ENCODE measurements at regions not wholly inside any gene's neighbourhood (a gene's known extent, or its start where the extent isn't known, plus 50 kb on each side); places are given as distances from the start of the nearest gene placed in this dataset.

DNA sequence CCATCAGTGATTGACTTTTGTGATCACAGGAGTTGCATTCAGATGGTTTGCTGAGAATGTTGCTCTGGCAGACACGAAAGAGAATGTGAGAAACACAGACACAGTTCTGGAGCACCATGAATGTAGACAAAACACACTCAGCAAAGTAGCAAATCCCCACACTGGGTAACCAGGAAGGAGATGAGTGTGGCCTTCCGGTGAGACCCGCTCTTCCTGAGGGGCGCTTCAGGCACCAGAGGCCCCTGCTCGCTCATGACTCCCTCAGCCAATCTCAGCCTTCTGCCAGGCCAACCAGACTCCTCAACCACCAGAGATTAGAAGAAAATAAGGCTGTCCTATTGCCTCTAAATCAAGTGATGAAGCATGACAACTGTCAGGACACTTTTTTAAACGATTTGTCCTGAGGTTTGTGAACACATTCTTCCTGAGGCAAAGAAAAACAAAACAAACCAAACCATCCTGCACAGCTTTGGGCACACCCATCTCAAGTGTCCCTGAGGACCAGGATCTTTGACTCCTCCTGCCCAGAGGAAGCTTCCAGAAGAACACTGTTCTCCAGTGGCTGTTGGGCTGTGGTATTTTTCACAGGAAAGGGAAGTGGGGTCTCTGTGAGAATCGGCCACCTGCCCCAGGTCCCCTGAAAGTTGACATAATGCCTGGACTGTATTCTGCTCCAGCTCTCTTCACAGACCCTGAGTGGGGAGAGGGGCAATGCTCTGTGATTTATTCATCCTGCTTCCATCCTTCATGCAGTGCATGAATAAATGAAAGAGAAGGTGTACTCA, 152.8 kb downstream of the BCL11A start:
- no peak for DNase-seq

DNA sequence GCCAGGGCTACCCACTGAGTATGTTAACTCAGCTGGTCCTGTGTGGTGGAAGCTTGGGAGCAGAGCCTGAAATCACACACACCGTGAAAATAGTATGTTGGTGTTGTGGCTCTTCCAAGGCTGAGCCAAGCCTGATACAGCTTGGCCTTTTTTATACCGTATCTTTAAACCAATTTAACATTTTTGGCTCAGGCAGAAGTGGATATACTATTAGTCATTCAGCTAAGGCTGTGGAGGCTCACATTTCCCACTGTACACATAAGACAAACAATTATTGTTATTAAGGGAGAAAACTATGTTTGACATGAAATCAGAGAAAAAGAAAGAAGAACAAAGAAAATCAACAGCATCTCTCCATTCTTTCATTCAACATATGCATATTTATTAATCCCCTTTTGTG, 159.0 kb downstream of the BCL11A start:
- no peak for DNase-seq

DNA sequence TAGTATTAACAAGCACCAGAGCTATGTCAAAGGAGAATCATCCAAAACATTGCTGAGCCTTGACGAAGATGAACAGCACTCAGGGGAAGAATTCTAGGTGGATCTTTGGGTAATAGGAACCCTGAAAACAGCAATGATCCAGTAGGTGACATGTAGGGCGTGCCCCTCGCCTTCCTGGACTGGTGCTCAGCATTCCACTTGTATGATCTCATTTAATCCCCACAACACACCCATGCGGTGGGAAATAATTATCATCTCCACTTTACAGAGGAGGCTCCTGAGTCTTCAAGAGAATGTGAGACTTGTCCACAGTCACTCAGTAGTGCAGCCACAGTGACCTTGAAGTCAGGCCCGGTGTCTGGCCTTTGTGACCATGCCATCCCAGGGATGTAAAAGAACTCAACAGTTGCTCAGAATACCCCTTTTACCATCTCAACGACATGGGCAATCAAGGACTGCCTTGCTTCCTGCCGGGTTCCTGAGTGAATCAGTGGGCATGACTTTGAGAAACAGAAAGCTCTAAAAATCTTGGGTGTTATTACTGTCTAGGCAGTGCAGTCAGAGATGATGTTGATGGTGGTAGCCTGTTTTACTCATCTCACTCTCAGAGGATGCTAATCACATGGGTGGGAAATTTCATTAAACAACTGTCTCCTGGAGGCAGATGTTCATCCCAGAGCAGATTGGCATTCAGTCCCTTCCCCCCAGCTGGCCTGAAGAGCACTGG, 161.6 kb downstream of the BCL11A start:
- no peak for DNase-seq

DNA sequence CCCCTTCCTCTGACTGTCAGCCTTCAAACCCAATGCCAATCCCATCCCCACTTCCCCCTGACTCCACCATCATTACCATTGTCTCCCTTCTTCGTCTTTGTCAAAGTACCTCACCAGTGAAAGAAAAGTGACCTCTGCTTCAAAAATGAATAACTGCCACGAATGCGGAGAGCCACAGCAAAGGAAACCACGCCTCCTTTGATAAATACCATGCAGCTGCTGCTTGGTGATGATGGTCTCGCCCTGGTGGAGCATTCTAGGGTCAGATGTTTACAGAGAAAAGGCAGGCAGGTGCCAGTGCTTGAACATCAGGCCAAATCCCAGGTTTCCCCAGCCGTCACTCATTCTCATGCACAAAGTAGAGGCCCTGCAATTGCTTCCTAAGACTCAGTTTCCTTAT, 162.2 kb downstream of the BCL11A start:
- DNase-seq = no peak

DNA sequence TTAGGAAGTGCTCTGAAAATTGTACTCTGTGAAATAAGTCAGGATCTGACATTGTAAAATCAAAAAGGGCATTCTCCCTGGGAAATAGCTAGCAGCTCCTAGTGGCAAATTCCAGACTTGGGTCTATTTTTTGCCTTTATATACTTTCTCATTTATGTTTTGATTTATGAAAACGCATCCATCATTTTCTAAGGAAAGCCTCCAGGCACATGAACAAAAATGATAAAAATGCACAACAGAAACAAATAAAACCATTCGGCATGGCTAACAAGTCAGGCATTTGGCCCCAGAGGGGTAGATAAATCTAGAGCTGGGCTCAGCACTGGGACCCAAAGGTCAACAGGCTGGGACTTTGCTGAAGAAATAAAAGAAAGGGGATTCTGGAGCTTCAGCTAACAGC, 167.0 kb downstream of the BCL11A start:
- no peak for DNase-seq

DNA sequence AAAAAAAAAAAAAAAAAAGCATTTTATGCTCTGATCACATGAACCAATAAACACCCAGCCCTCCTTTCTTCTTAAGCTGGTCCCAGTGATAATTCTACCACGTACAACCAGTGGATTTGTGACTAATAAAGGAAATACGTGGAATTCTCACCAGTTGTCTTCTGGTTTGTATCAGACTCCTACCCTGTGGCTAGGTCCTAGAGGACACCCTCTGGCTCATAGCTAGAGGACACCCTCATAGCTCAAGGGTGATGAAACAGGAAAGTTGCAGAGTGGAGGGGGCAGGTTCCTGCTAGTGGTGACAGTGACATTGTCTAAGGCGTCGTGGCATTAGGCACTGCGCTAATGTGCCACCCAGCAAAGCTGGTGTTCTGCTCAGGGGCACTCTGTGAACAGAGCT, 167.8 kb downstream of the BCL11A start:
- no peak for DNase-seq

DNA sequence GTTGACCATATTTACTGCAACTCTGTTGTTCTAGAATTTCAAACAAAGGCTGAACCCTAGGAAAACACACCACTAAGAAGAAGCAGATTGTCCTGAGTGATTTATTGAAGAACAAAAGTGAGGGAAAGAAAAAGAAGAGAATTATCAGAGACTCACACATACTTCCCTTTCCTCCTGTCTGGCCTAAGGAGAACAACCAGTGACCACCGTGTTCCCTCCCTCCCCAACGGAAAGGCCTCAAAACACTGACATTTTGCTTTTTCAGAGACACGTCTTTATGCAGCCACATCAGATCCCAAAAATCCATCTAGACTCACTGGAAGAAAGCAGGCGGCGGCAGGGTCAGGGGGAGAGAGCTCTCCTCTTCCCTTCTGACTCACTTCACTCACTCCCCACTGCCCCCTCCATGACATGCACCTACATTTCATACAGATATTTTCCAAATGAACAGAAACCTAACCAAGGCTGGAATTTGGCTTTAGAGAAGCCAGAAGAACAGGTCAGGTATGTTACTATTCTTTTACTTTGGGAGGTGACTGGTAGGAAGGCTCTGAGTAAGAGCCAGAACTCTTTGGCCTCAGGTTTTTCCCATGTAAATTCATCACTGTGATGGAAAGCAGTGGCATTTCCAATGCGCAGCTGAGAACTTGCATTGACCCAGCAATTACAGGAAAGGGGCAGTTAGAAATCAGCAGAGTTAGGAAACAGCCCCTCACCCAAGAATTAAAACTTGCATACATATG, 169.9 kb downstream of the BCL11A start:
- DNase-seq = no peak

DNA sequence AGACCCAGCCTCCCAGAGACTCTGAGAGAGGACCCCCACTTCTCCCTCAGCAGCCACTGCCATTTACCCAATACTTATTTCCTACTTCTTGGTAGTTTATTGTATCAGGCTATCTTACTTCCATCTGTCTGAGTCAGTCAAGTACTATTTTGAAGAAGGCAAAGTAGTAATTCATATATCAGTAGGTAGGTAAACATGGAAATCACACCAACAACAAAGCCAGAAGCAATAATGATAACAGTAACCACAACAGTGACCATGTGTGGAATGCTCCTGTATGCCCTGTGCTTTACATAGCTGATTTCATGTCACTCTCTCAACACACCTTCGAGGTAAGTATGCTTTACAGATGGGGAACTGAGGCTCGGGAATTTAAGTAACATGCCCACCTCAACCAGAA, 173.0 kb downstream of the BCL11A start:
- no peak for DNase-seq

DNA sequence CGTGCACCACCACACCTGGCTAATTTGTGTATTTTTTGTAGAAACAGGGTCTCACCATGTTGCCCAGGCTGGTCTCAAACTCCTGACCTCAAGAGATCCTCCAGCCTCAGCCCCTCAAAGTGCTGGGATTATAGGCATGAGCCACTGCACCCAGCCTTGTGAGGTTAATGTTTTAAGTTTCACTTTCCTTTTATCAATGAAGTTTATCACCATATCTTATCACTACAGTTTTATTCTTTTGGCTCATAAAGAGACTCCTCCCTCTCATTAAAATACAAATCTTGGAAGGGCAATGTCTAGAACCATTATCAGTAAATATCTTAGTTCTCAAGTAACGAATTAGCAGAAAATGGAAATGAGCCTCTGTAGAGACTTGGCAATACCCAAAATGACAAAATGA, 173.8 kb downstream of the BCL11A start:
- peak in 1 of 5 experiments; percentile 1 for DNase-seq

DNA sequence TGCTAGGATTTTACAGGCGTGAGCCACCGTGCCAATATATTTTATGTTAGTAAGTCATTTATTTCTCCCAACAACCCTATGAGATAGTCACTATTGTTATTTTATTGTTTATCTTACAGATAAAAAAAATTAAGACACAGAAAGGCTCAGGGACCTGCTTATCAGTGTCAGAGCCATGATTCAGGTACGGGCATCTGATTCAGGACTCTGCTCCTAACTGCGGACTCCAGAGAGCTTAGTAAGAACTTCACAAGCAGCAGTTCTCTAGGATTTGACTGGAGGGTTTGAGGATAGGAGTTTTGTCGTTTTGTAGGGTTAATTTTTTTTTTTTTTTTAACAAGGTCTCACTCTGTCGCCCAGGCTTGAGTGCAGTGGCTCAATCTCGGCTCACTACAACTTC, 174.2 kb downstream of the BCL11A start:
- DNase-seq = no peak

DNA sequence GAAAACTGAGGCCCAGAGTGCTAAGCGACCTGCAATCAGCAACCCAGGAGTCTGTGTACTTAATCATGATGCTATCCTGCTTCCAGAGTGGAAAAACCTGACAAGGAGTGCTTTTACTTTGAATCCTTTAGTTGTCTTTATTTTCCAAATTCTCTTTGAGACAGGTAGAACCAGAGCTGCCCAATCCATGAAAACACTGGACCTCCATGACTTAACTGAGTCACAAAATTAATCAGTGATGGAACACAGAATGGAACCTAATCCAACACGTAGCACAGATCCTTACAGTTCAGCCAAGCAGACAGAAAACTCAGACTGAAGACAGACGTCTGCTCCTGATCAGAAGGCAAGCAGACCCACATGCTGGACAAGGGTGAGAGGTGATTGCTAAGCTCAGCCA, 175.6 kb downstream of the BCL11A start:
- no peak for DNase-seq

DNA sequence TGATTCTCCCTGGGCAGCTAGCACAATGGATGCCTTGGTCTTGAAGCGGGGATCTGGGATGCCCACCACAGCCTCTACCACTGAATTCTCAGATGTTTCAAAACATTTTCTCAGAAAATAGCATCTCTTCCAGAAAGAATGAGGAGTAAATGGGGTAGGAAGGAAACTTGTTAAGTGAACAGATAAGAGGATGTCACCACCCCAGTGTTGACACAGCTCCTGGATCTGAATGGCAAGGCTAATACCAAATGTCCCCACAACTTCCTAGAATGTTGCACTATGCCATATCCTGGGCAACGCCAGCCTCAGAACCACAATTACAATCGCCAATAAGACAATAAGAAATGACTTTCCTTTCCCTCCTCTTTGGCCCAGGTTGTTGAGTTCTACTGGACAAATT, 177.2 kb downstream of the BCL11A start:
- no peak for DNase-seq

DNA sequence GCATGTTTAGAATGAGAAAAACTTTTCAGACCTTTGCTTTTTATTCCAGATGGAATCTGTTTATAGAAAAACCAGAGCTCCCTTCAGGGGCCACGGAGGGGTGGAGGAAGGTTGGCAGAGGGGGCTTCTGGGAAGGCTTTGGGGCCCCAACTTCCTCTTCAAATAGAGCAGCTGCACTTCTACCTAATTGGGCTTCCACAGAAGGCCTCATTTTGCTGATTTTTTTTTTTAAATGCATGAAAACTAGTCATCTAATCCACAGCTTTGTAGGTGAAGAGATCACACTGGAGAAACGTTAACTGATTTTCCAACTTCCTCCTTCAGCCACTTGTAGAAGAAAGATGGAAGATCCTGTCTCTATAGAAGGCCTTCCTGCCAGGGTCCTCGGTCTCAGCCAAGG, 181.8 kb downstream of the BCL11A start:
- DNase-seq = no peak

DNA sequence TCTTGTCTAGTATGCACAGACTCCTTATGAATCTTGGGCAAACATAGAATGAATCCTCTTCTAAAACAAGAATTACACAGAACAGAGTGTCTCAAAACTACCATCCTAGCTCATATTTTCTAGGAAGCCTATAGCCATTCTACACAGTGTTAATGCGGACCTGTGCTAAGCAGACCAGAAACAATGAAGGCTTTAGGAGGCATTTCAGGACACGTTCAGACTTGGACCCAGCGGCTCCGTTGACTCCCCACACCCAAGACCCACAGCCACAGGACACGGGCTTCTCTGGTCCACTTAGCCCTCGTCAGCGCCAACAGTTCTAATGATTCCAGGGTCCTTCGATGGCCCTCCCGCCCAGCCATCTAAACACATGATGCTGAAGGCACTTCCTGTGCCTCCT, 182.2 kb downstream of the BCL11A start:
- DNase-seq = no peak

DNA sequence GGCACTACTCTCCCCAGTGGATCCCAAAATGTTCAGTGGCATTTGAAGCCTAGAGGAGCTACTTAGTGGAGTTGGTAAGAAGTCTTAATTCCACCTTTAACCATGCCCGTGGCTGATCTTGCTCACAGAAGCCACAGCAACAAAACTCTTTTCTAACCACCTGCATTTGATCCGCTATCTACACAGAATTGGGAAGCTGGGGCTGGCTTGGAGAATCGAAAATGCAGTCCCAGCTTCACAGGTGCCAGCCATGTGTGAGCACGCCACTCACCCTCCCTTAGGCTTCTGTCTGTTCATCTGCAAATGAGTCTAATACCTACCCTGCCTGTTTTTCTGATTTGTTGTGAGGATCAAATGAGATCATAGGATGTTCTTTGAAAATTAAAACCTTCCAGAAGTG, 182.6 kb downstream of the BCL11A start:
- DNase-seq = no peak

DNA sequence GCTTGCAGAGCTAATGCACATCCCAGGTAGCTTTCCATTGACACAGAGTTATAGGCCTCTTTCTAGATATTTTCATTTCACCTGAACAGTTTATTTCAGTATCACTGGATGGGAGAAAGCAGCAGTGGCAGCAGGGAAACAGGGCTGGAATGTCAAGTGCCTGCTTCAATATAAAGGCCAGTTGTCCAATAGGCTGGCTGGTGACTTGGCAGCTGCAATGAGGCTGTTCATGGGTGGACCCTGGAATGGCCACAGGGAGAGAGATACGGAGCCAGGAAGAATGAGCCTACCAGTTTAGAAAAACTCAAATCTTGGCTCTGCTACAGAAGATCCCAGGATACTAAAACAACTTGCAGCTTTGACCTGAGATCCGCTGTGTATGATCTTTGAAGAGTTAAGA, 185.0 kb downstream of the BCL11A start:
- DNase-seq = no peak

DNA sequence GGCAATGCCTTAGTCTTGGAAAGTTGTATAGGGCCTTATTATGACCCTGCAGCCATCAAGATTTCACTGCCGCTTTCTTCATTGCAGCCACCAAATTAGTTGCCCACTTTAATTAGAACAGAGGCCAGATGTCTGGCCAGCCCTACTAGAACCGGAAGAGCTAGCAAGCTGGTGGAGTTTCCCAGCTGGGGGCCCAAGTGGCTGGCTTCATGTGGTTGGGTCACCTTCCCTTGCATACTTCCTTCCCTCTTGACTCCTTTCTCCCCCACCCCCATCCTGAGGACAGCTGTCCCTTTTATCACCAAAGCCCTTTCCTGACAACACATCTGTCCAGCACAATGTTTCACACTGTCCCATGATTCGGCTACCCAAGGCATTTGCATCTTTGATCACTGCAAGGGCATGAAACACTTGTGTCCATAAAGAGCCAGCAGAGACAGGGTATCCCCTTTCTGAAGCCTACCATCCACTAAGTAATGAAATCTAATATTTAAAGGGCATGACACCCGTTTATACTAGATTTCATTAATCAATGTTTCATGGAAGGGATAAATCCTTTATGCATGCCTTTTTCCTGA, 187.2 kb downstream of the BCL11A start:
- no peak for DNase-seq

DNA sequence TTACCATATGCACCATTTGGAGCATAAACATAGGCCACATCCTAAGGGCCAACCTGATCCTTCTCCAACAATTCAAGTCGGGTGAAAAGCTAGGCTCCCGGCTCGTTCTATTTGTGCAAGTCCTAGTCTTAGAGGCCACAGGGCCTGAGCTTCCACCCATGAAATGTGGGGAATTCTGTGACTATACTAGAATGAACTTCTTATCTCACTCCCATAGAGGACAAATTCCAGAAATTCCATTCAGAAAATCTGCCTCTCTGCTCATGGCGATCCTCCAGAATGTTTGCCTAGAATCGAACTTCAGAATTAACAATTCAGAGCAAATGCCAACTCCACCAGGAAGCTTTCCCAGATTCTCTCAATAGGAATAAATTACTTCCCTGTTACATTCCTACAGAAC, 187.9 kb downstream of the BCL11A start:
- DNase-seq = no peak

DNA sequence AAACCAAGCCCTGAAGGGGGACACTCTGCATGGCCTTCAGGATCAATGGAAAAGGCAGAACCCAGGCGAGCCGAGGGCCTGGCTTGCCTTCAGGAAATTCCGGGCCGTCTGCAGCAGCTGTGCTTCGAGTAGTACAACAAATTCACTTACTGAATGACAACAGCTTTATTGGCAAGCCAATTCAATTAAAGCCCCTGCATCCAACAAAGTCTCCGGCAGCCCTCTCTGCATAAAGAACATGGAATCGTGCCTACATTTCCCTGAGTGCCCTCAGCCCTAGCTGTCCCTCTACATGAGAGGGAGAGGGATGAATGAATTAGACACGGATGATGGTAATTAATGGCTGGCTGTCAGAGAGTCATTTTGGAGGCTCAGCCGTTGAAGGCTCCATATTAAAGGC, 189.0 kb downstream of the BCL11A start:
- DNase-seq = no peak

DNA sequence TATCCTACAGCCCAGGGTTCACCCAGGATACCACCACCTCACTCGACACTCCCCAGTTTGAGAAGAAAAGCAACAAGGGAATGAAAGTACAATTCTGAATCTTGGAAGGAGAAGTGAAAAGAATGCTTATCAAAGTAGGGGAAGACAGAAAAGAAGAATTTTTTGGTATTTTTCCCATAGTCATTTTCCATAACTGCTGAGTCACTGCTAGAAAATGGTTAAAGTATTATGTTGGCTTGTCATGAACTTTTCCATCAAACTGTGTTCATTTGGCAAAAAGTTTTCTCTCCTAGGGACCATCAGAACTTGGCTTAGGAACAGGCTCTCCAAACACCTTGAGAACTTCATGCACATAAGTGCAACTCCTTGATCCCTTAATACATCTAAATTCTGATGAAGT, 192.0 kb downstream of the BCL11A start:
- no peak for DNase-seq

DNA sequence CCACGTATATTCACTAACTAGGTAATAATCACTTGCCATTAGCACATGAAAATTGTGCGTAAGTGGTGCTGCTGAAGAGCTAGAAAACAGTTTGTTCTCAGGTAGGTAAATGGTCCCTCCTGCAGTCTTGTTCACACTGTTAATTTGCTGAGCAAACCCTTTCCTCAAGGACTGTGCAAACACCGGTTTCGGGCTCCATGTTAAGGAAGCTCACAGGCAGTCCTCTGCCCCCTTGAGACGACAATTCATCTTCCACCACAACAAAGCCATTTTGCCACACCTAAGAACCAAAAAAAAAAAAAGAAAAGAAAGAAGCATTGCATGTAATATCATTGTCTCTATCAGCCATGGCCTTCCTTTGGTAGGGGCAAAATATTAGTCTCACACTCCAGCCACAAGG, 193.9 kb downstream of the BCL11A start:
- no peak for DNase-seq

DNA sequence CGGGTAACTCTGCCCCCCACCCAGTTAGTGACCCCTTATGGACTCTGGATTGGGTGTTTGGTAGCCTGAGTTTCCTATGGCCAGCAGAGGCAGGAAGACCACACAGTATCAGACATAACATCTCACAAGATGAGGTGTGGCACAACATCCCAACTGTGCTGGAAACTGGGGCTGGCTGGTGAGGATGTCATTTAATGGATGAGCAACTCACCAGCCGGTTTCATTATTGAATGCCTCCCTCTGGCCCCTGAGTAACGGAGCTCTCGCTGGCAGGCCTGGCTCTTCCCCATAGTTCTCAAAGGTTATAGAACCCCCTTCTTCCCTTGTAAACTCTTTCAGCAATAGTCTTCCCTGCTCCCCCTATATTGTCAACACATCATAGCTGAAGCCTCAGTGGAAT, 195.0 kb downstream of the BCL11A start:
- DNase-seq = no peak

DNA sequence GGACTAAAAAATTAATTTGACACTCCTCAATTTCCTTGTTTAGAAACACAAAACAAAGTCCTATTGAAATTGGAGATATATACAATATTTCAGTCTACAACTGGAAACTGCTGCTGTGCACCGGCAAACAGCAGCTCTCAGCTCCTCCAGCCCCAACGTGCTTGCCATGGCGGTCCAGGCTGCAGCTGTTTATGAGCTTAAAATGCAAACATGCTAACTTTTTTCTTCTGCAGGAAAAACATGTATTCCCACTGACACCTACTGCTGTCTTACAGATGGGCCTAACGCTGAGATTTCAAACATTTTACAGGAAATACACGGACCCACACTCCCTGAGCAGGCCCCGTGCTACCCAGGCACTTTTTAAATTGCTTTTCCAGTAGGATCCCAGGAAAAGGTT, 195.5 kb downstream of the BCL11A start:
- DNase-seq = no peak

DNA sequence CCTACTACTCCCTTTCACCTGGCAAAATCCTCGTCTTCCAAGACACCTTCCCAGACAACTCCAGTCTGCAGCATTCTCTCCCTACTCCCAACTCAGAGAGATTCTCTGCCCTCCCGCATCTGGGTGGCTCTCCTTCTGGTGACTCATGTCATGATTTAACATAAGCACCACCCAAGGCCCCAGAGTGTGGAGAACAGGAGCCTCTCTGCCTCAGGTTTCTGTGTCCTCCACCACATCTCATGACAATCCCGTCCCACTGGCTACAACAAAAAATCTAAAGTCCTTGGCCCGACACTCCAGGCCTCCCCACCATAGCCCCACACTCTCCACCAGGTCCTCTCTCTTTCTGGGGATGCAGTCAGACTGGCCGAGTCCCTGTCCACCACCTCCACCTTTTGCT, 197.1 kb downstream of the BCL11A start:
- DNase-seq = no peak

Data from T-helper 2 cell (primary cell).